GM19372 (cell line): ENCODE measurements at regions not wholly inside any gene's neighbourhood (a gene's known extent, or its start where the extent isn't known, plus 50 kb on each side); places are given as distances from the start of the nearest gene placed in this dataset.

ENCODE experiments used
- ATAC-seq: cut with Tn5 transposase; IDR thresholded peaks from one replicate; pipeline ENCODE4 v1.9.1; 2021; ENCODE audit warnings: mild to moderate bottlenecking, low read depth, moderate library complexity; ENCODE audit not compliant: unreplicated experiment

DNA sequence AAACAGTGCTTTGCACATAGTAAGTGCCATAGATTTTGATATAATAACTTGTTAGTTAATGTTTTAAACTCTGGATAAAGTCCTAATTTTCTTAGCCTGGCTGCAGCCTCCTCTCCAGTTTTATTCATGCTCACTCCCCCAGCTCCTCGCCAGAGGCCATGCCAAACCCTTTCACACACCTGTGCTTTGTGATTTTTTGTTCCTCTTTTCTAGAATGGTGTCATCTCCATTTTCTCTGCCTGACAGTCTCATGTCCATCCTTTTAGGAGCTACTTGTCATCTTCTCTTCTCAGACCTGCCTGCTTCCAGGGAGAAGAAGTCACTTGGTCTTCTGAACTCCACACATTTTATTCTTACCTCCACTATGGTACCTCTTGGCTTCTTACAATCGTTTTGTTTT, 55.8 kb upstream of the SPATA13 start:
- ATAC-seq = no peak

GRCh38 chr13:24106429-24106828, 54.1 kb upstream of the SPATA13 start:
- ATAC-seq = no peak

GRCh38 chr13:24107955-24108614, 52.4 kb upstream of the SPATA13 start:
- no peak for ATAC-seq

GRCh38 chr13:24108615-24108965, 51.9 kb upstream of the SPATA13 start:
- no peak for ATAC-seq

GRCh38 chr13:24110011-24110410, 50.5 kb upstream of the SPATA13 start:
- ATAC-seq = no peak
